Mesothelial cell of epicardium (in vitro differentiated cells): ENCODE measurements at regions not wholly inside any gene's neighbourhood (a gene's known extent, or its start where the extent isn't known, plus 50 kb on each side); places are given as distances from the start of the nearest gene placed in this dataset.

Source experiments
- DNase-seq, 2 experiments: peaks; one replicate each; pipeline ENCODE4 v3.0.0; 2021; ENCODE audit warnings: low spot score in 2 of 2; ENCODE audit not compliant: unreplicated experiment in 2 of 2
- H3K27ac Mint-ChIP-seq: 2 replicates; pipeline ENCODE4 v1.8.0; 2021; ENCODE audit warnings: mixed read lengths
- H3K27me3 Mint-ChIP-seq: 2 replicates; pipeline ENCODE4 v1.8.0; 2021; ENCODE audit warnings: low read depth, mixed read lengths
- H3K36me3 Mint-ChIP-seq: 2 replicates; pipeline ENCODE4 v1.8.0; 2021; ENCODE audit warnings: mixed read lengths
- H3K4me1 Mint-ChIP-seq: 2 replicates; pipeline ENCODE4 v1.8.0; 2021; ENCODE audit warnings: mixed read lengths
- H3K4me3 Mint-ChIP-seq: 2 replicates; pipeline ENCODE4 v1.8.0; 2021; ENCODE audit warnings: mild to moderate bottlenecking, moderate library complexity, mixed read lengths
- H3K9me3 Mint-ChIP-seq: 2 replicates; pipeline ENCODE4 v1.8.0; 2021; ENCODE audit warnings: mixed read lengths
- CTCF ChIP-seq: fragments of 200-600 bp; sonication (generic); IDR thresholded peaks from one replicate; pipeline ENCODE4 v1.5.0; 2021; ENCODE audit warnings: antibody characterized with exemption; ENCODE audit not compliant: unreplicated experiment

DNA sequence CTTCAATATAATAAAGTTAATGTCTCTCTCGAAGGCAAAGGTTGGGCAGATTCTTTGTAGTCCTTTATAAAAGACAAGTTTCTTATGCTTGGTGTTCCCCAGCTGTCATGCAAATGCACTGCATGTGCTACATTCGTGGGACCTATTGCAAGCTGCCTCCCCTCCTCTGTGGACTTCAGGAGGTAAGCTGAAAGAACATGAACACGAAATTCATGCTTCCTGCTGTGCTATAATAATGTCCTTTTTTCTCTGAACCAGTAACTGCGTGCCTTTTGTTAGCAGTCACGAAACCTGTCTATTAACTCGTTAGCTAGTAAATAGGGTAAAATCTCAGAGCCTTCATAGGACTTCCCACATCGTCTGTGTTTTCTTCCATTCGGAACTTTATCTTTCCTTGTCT lies 363.5 kb downstream of the CDH9 start:
- Mint-ChIP-seq H3K27me3 (no peaks in the 10 kb centered on the region), H3K4me1 (no peaks in the 10 kb centered on the region), H3K9me3 (peaks cover 3% of the 10 kb centered on the region), H3K4me3 (no peak overlapping the region), H3K27ac (no peak overlapping the region), H3K36me3 (no peaks in the 10 kb centered on the region)
- TF ChIP-seq CTCF: no peak
- no peak for DNase-seq

DNA sequence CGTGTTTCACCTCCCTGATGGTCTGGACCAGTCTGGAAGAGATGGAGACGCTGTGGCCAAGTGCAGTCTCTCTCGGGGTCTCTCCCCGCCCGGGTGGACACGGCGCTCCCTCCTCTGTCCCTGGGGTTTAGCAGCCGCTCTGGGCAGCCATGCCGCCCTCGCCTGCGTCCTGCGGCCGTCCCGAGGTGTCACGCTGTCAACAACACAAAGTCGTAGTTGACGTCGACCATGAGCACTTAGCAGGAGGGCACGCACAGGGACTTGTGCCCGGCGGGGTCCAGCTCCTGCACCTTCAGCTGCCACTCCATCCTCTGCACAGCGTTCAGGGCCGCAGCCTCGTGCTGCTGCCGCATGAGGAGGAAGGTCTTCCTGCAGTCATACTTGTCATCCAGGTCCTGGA lies 368.9 kb downstream of the CDH9 start:
- H3K4me1 Mint-ChIP-seq: no peaks in the 10 kb centered on the region
- TF ChIP-seq CTCF: no peak
- H3K27me3 Mint-ChIP-seq: no peaks in the 10 kb centered on the region
- no peak for DNase-seq
- H3K36me3 Mint-ChIP-seq: no peaks in the 10 kb centered on the region
- H3K4me3 Mint-ChIP-seq: no peak overlapping the region
- H3K9me3 Mint-ChIP-seq: no peaks in the 10 kb centered on the region
- H3K27ac Mint-ChIP-seq: no peak overlapping the region

GRCh38 chr5:26669031-26669430 lies 369.4 kb downstream of the CDH9 start:
- H3K36me3 Mint-ChIP-seq: no peaks in the 10 kb centered on the region
- no peak overlapping the region for H3K4me3 Mint-ChIP-seq
- H3K27ac Mint-ChIP-seq: no peak overlapping the region
- H3K9me3 Mint-ChIP-seq: no peaks in the 10 kb centered on the region
- H3K4me1 Mint-ChIP-seq: no peaks in the 10 kb centered on the region
- no peaks in the 10 kb centered on the region for H3K27me3 Mint-ChIP-seq
- no peak for TF ChIP-seq CTCF
- no peak for DNase-seq

DNA sequence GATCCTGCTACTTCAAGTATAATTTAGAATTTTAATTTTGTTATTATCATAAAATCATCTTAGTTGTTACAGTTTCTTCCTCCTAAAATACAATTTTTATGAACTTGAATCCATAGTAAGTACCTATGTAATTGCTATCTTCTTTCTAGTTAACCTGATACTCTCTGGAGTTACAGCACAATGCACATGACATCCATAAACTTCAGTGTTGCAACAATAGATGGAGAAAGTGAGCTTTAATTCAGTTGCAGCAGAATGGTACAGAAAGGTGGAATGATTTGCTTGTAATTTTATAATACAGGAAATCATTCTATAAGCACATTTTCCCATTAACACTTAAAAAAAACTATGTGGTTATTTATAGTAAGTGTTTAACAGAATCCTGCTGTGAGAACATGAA lies 372.0 kb downstream of the CDH9 start:
- Mint-ChIP-seq H3K27me3 (no peaks in the 10 kb centered on the region), H3K27ac (no peak overlapping the region), H3K9me3 (no peaks in the 10 kb centered on the region), H3K4me1 (no peaks in the 10 kb centered on the region), H3K36me3 (no peaks in the 10 kb centered on the region), H3K4me3 (no peak overlapping the region)
- no peak for TF ChIP-seq CTCF
- DNase-seq: no peak

DNA sequence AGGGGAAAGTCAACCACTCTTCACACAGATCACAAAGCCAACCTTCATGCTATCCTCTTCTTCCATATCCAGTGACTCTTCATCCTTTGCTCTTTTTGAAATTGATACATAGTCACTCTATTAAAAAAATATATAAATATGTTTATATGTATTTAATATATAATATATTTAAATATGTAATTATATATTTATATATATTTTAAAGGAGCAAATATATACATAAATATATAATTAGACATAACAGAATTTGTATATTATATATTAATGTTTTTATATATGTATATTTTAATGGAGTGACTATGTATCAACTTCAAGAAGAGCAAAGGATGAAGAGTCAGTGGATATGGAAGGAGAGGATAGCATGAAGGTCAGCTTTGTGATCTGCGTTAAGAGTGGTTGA lies 374.9 kb downstream of the CDH9 start:
- Mint-ChIP-seq H3K27ac (no peak overlapping the region), H3K4me3 (no peak overlapping the region), H3K27me3 (no peaks in the 10 kb centered on the region), H3K4me1 (no peaks in the 10 kb centered on the region), H3K9me3 (no peaks in the 10 kb centered on the region), H3K36me3 (no peaks in the 10 kb centered on the region)
- TF ChIP-seq CTCF: no peak
- DNase-seq: no peak

- Mint-ChIP-seq H3K4me1 (no peaks in the 10 kb centered on the region), H3K27ac (no peak overlapping the region), H3K27me3 (no peaks in the 10 kb centered on the region), H3K36me3 (no peaks in the 10 kb centered on the region), H3K4me3 (no peak overlapping the region), H3K9me3 (peaks cover under 1% of the 10 kb centered on the region)
- no peak for TF ChIP-seq CTCF
- no peak for DNase-seq
Measured at GRCh38 chr5:26662806-26663360, 375.5 kb downstream of the CDH9 start.
